ENCODE measurements at regions not wholly inside any gene's neighbourhood (a gene's known extent, or its start where the extent isn't known, plus 50 kb on each side); places are given as distances from the start of the nearest gene placed in this dataset.

DNA sequence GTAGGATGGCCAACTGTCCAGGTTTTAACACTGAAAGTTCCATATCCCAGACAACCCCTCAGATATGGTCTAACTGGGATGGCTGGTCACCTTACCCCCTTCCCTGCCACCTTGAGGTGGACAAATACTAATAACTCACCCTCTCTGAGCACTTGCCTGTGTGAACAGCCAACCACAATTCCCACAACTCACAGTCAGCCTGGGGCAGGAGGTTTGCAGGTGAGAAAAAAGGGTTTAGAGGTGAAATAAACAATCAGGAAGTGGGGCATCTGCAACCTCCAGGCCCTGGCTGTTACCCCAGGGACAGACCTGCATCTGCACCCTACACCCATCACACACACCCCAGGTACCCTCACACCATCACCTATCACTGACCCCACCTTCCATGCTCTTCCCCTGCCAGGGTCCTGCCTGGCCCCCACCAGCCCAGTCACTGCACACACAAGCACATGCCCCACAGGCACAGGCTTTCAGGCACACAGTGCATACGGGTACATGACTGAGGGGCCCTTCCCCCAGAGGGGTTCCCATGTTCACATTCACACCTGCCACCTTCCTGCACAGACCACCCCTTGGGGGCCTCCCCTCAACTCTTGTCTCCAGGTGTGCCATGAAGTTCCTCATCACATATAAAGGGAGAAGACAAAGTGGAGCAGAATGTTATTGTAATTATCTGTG is 679.5 kb downstream of the MATN1 start:
- no peak for TF ChIP-seq FOXP2 (optimal IDR thresholded peaks at IDR 0.05; ENCODE audit: borderline replicate concordance, extremely low read depth, extremely low read length, insufficient read depth)
- TF ChIP-seq, protein P1, sequence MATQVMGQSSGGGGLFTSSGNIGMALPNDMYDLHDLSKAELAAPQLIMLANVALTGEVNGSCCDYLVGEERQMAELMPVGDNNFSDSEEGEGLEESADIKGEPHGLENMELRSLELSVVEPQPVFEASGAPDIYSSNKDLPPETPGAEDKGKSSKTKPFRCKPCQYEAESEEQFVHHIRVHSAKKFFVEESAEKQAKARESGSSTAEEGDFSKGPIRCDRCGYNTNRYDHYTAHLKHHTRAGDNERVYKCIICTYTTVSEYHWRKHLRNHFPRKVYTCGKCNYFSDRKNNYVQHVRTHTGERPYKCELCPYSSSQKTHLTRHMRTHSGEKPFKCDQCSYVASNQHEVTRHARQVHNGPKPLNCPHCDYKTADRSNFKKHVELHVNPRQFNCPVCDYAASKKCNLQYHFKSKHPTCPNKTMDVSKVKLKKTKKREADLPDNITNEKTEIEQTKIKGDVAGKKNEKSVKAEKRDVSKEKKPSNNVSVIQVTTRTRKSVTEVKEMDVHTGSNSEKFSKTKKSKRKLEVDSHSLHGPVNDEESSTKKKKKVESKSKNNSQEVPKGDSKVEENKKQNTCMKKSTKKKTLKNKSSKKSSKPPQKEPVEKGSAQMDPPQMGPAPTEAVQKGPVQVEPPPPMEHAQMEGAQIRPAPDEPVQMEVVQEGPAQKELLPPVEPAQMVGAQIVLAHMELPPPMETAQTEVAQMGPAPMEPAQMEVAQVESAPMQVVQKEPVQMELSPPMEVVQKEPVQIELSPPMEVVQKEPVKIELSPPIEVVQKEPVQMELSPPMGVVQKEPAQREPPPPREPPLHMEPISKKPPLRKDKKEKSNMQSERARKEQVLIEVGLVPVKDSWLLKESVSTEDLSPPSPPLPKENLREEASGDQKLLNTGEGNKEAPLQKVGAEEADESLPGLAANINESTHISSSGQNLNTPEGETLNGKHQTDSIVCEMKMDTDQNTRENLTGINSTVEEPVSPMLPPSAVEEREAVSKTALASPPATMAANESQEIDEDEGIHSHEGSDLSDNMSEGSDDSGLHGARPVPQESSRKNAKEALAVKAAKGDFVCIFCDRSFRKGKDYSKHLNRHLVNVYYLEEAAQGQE (IDR thresholded peaks at IDR 0.05; ENCODE audit: insufficient read depth in 1 of 2, low read depth in 2 of 2, low read length in 2 of 2): no peak
- no peak for TF ChIP-seq TAF1 (IDR thresholded peaks at IDR 0.05; ENCODE audit: borderline replicate concordance, insufficient read depth, low read length)
- TF ChIP-seq POLR2AphosphoS5 (IDR thresholded peaks at IDR 0.05; ENCODE audit: low read depth, low read length): no peak
- no peak for TF ChIP-seq SIN3A (IDR thresholded peaks at IDR 0.05; ENCODE audit: borderline replicate concordance, insufficient read depth, low read length)

- TF ChIP-seq, protein P1 (IDR thresholded peaks at IDR 0.05; ENCODE audit: insufficient read depth in 1 of 2, low read depth in 2 of 2, low read length in 2 of 2): no peak
- TF ChIP-seq TAF1 (IDR thresholded peaks at IDR 0.05; ENCODE audit: borderline replicate concordance, insufficient read depth, low read length) (no peak), FOXP2 (optimal IDR thresholded peaks at IDR 0.05; ENCODE audit: borderline replicate concordance, extremely low read depth, extremely low read length, insufficient read depth) (no peak), POLR2AphosphoS5 (IDR thresholded peaks at IDR 0.05; ENCODE audit: low read depth, low read length) (no peak), SIN3A (IDR thresholded peaks at IDR 0.05; ENCODE audit: borderline replicate concordance, insufficient read depth, low read length) (no peak)
Observed at GRCh38 chr1:30043256-30043655, 680.1 kb downstream of the MATN1 start.

DNA sequence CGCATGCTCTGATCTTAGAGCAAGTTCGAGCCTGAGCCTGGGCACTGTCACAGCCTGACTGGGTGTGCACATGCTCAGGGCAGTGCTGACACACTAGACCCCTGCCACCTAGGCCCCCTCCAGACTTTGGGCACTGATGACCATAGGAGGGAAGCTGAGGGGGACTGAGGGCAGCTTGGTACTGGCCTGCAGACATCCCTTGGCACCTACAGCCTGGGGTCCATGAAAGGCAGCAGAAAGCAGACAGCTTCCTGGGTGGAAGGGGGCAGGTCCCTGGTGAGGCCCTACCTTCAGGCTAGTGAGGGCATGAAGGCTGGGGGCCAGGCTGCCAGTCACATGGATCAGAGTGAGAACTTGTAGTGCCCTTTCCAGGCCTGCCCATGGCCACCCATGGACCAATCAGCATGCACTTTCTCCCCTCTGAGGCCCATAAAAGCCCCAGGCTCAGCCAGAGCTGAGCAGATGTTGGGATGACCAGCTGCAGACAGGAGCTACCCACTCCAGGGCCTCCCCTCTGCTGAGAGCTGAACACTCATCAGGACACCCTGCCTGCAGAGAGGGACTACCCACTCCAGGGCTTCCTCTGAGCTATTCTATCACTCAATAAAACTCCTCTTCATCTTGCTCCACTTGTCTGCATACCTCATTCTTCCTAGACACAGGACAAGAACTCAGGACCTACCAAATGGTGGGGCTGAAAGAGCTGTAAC is 680.8 kb downstream of the MATN1 start:
- TF ChIP-seq FOXP2 (optimal IDR thresholded peaks at IDR 0.05; ENCODE audit: borderline replicate concordance, extremely low read depth, extremely low read length, insufficient read depth): no peak
- TF ChIP-seq, protein P1 (IDR thresholded peaks at IDR 0.05; ENCODE audit: insufficient read depth in 1 of 2, low read depth in 2 of 2, low read length in 2 of 2): no peak
- TF ChIP-seq POLR2AphosphoS5 (IDR thresholded peaks at IDR 0.05; ENCODE audit: low read depth, low read length): no peak
- TF ChIP-seq TAF1 (IDR thresholded peaks at IDR 0.05; ENCODE audit: borderline replicate concordance, insufficient read depth, low read length): no peak
- TF ChIP-seq SIN3A (IDR thresholded peaks at IDR 0.05; ENCODE audit: borderline replicate concordance, insufficient read depth, low read length): no peak

DNA sequence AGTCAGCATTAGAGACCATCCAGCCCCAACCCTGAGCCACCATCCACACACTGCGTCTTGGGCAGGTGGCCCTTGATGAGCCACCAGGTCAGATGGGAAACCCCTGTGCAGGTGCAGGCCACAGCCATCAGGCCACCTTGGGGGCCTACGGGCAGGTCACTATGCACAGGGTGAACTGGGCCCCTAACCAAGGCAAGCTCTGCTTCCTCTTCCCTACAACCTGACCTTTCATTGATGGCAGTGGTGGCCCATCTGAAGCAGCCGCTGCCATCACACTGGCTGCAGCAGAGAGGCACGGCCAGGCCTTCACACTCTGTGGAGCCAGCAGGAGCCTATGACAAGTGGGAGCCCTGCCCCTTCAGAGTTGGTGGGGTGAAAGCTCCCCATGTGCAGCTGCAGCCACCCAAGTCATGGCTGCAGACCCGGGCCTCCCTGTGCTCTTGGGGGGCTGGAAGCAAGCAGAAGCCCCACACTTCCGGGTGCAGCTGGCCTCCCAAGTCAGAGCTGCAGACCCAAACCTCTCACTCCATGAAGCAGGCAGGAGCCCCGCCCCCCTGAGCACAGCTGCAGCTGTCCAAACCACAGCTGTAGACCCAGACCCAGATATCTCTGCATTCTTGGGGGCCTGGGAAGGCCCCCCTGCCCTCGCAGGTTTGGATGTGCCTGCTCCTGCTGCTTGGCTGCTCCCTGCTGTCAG is 681.5 kb downstream of the MATN1 start:
- no peak for TF ChIP-seq TAF1 (IDR thresholded peaks at IDR 0.05; ENCODE audit: borderline replicate concordance, insufficient read depth, low read length)
- no peak for TF ChIP-seq SIN3A (IDR thresholded peaks at IDR 0.05; ENCODE audit: borderline replicate concordance, insufficient read depth, low read length)

DNA sequence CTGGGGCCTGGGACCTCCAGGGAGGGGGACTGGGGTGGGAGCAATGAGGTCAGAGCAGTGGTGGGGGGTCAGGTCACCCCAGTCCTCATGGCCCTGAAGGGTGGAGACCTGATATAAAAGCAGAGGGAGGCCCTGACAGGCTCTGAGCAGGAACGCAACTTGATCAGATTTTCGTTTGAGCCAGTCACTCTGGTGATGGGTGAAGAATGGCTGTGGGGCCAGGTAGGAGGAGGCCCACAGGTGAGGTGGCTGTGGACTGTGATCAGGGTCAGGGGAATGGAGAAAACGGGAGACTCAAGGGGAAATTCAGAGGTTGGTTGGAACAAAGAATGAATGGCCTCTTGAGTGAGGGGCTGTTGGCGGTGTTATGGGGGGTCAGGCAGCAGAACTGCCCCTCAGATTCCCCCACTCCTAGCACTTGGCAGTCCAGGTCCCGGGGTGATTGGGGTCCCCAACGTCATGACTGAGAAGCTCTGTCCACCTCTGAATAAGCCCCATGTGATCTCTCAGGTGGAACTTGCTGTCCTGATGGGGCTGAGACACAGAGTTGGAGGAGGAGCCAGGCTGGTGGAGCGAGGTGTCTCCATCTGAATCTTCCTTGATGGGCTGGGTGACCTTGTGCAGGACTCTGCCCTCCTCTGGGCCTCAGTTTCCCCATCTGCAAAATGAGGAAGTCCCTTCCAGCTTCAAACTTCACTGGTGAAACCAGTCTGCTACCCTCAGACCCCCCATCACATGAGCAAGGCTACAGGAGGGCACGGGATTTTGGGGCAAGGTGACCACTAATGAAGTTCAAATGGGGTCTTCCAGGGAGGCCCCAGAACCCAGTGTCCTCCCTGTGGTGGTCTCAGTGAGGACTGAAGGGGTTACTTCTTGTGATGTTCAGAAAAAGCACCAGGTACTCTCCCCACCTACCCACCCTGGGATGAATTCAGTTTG is 683.0 kb downstream of the MATN1 start:
- TF ChIP-seq SIN3A (IDR thresholded peaks at IDR 0.05; ENCODE audit: borderline replicate concordance, insufficient read depth, low read length) (no peak), TAF1 (IDR thresholded peaks at IDR 0.05; ENCODE audit: borderline replicate concordance, insufficient read depth, low read length) (no peak)

All from PFSK-1 (cell line).